ENCODE measurements at regions not wholly inside any gene's neighbourhood (a gene's known extent, or its start where the extent isn't known, plus 50 kb on each side); places are given as distances from the start of the nearest gene placed in this dataset.

- TF ChIP-seq, protein P1, sequence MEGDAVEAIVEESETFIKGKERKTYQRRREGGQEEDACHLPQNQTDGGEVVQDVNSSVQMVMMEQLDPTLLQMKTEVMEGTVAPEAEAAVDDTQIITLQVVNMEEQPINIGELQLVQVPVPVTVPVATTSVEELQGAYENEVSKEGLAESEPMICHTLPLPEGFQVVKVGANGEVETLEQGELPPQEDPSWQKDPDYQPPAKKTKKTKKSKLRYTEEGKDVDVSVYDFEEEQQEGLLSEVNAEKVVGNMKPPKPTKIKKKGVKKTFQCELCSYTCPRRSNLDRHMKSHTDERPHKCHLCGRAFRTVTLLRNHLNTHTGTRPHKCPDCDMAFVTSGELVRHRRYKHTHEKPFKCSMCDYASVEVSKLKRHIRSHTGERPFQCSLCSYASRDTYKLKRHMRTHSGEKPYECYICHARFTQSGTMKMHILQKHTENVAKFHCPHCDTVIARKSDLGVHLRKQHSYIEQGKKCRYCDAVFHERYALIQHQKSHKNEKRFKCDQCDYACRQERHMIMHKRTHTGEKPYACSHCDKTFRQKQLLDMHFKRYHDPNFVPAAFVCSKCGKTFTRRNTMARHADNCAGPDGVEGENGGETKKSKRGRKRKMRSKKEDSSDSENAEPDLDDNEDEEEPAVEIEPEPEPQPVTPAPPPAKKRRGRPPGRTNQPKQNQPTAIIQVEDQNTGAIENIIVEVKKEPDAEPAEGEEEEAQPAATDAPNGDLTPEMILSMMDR (IDR thresholded peaks at IDR 0.05) = no peak
- TF ChIP-seq EZH2 (IDR thresholded peaks at IDR 0.05; ENCODE audit: borderline replicate concordance, insufficient read depth, low read depth, low read length, poor library complexity, severe bottlenecking) = no peak
Measured at GRCh38 chr15:25268166-25268565, 170.7 kb downstream of the UBE3A start.
